Neuron (in vitro differentiated cells): ENCODE measurements at regions not wholly inside any gene's neighbourhood (a gene's known extent, or its start where the extent isn't known, plus 50 kb on each side); places are given as distances from the start of the nearest gene placed in this dataset.
"Not testable (repeated sequence)": the region's sequence is repeated elsewhere in the genome, so short reads cannot be mapped to it uniquely, and the experiment has no call there.

Experiments used
- H2AFZ ChIP-seq: one replicate; pipeline ENCODE4 v1.6.1; 2013; ENCODE audit warnings: low read depth, mild to moderate bottlenecking, inconsistent platforms, low read length, moderate library complexity
- H3K27me3 ChIP-seq: one replicate; pipeline ENCODE4 v1.6.1; 2013; ENCODE audit warnings: low read length; ENCODE audit not compliant: insufficient read depth
- H3K36me3 ChIP-seq: one replicate; pipeline ENCODE4 v1.6.1; 2013; ENCODE audit warnings: low read length; ENCODE audit not compliant: insufficient read depth
- H3K4me1 ChIP-seq: one replicate; pipeline ENCODE4 v1.6.1; 2013; ENCODE audit warnings: low read length; ENCODE audit not compliant: insufficient read depth
- H3K4me3 ChIP-seq: 2 replicates; pipeline ENCODE4 v1.5.1; 2013; ENCODE audit warnings: mild to moderate bottlenecking, low read length, moderate library complexity
- H3K9me3 ChIP-seq: one replicate; pipeline ENCODE4 v1.6.1; 2013; ENCODE audit warnings: low read length

DNA sequence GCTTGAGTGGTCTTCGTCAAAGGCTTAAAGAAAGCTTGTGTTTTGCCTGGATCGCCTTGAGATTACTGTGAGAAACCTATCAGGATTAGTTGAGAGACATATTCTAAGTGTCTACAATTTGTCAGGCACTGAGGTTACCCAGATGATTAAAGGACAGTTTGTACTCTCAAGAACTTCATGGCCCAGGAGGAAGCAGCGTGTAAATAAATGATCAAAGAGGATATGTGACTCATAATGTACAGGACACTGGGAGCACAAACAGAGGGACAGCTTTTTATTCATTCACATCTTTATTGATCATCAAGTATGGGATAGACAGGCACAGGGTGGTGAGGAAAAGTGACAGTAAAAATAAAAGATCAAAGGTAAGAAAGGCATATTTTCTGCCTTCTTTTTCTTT, 152.6 kb upstream of the FSHR start:
- no peak overlapping the region for H3K4me3 ChIP-seq
- no peaks in the 10 kb centered on the region for H3K9me3 ChIP-seq
- no peaks in the 10 kb centered on the region for H3K4me1 ChIP-seq
- H3K27me3 ChIP-seq, result no peaks in the 10 kb centered on the region
- no peak overlapping the region for H2AFZ ChIP-seq
- no peaks in the 10 kb centered on the region for H3K36me3 ChIP-seq

DNA sequence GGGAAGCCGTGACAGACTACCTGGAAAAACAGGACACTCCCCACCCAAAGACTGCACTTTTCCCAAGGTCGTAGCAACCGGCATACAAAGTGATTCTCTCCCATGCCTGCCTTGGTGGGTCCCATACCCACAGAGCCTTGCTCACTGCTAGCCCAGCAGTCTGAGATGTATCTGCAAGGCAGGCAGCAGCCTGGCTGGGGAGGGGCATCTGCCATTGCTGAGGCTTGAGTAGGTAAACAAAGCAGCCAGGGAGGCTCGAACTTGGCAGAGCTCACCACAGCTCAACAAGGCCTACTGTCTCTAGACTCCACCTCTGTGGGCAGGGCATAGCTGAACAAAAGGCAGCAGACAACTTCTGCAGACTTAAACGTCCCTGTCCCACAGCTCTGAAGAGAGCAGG, 144.4 kb upstream of the FSHR start:
- not testable (repeated sequence) for H3K9me3 ChIP-seq, H3K4me1 ChIP-seq, H3K27me3 ChIP-seq, H3K36me3 ChIP-seq, H3K4me3 ChIP-seq, H2AFZ ChIP-seq

DNA sequence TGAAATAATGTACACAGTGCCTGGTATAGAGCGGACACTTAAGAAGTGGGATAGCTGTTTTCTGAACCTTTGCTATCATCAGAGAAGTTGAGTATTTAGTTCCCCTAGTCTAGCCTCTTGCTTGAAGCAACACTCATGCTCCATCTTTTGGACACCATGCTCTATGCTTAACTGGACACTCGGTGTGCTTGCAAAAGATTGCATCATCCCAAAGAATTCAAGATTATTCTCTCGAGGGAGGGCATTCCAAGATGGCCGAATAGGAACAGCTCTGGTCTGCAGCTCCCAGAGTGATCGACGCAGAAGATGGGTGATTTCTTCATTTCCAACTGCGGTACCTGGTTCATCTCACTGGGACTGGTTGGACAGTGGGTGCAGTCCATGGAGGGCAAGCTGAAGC, 143.9 kb upstream of the FSHR start:
- H3K4me1 ChIP-seq, result no peaks in the 10 kb centered on the region
- no peaks in the 10 kb centered on the region for H3K36me3 ChIP-seq
- H2AFZ ChIP-seq, result no peak overlapping the region
- H3K9me3 ChIP-seq, result no peaks in the 10 kb centered on the region
- no peaks in the 10 kb centered on the region for H3K27me3 ChIP-seq
- H3K4me3 ChIP-seq, result no peak overlapping the region

DNA sequence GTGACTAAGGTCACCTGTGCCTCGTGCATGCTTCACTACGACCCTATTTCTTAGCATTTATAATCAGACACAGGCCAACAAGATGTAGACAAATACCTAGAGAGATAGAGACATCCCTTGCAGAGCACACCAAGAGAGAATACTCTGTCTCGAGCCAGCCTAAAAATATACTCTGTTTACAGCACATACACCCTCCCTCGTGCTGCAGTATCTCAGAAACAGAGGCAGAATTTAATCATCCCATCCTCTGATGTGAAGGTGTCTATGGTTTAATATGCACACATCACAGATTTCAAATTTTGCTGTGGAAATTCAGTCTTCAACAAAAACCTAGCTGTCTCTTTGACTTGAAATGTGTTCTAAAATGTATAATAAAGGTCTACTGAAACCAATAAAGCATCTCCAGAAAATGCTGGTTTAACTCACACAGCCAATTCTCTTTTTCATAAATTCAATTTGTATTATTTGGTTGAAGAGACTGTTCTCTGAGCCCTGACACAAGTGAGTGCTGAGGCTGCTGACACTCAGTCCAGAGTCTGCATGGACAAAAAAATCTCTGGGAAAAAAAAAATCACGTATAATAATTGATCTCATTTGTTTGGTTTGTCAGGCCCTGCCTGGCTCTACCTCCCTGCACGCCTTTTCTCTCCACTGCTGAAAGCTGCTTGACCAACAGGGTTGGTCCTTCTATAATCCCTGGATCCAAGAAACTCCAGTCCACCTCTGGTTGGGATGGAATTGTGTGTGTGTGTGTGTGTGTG, 142.0 kb upstream of the FSHR start:
- Histone ChIP-seq H3K27me3 (no peaks in the 10 kb centered on the region), H3K4me1 (no peaks in the 10 kb centered on the region), H3K9me3 (no peaks in the 10 kb centered on the region), H2AFZ (no peak overlapping the region), H3K4me3 (no peak overlapping the region), H3K36me3 (no peaks in the 10 kb centered on the region)

DNA sequence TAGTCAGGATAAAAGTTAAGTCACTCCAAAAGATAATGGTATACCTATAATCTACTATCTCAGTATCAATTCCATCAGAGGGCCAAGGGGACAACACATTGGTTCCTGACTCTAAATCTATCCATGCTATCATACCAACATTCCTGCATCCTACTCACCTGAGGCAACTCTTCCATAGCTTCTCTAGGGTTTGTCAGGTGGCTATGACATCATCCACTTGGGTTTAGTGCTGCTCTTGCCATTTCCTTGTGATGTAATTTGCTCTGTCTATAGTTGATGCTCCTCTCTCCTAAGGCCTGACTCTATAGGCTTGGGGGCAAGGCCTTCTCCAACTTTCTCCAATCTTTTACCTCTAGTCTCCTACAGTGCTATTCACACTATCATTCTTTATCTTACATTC, 139.9 kb upstream of the FSHR start:
- Histone ChIP-seq H3K9me3 (no peaks in the 10 kb centered on the region), H3K4me3 (no peak overlapping the region), H3K27me3 (no peaks in the 10 kb centered on the region), H3K4me1 (no peaks in the 10 kb centered on the region), H3K36me3 (no peaks in the 10 kb centered on the region), H2AFZ (no peak overlapping the region)

DNA sequence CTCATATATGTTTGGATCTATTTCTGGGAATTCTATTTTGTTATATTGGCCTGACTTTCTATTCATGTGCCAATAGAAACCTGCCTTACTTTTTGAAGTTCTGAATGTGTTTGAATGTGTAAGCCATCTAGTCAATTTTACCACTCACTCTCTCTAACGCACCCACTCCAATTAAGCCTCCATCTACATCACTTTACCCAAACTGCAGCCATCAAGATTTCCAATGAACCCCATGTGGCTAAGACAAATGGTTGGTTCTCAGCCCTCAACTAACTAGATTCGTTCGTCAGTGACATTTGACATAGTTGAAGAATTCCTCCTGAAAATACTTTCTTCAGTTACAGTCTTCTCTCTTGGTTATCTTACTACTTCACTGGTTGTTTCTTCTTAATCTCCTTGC, 137.3 kb upstream of the FSHR start:
- Histone ChIP-seq H2AFZ (no peak overlapping the region), H3K4me1 (no peaks in the 10 kb centered on the region), H3K9me3 (no peaks in the 10 kb centered on the region), H3K4me3 (no peak overlapping the region), H3K36me3 (no peaks in the 10 kb centered on the region), H3K27me3 (no peaks in the 10 kb centered on the region)

DNA sequence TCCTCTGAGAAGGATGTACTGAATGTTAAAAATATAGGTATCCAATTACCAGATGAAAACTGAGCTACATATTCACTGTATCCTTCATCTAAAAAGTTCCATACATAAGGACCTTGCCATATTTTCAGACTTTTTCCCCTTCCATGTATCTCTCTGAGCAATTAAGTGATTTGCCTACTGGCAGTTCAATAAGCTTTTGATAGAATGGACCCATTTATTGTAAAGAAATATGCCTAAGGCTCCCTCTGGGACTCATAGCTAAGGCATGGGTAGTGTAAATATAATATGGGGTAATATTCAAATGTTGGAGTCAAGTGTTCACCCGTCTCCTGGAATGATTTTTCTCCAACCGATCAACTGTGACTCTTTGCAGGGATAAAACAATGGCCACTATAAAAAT, 135.4 kb upstream of the FSHR start:
- H2AFZ ChIP-seq, result no peak overlapping the region
- no peak overlapping the region for H3K4me3 ChIP-seq
- H3K9me3 ChIP-seq, result no peaks in the 10 kb centered on the region
- H3K27me3 ChIP-seq, result no peaks in the 10 kb centered on the region
- H3K4me1 ChIP-seq, result no peaks in the 10 kb centered on the region
- H3K36me3 ChIP-seq, result no peaks in the 10 kb centered on the region

DNA sequence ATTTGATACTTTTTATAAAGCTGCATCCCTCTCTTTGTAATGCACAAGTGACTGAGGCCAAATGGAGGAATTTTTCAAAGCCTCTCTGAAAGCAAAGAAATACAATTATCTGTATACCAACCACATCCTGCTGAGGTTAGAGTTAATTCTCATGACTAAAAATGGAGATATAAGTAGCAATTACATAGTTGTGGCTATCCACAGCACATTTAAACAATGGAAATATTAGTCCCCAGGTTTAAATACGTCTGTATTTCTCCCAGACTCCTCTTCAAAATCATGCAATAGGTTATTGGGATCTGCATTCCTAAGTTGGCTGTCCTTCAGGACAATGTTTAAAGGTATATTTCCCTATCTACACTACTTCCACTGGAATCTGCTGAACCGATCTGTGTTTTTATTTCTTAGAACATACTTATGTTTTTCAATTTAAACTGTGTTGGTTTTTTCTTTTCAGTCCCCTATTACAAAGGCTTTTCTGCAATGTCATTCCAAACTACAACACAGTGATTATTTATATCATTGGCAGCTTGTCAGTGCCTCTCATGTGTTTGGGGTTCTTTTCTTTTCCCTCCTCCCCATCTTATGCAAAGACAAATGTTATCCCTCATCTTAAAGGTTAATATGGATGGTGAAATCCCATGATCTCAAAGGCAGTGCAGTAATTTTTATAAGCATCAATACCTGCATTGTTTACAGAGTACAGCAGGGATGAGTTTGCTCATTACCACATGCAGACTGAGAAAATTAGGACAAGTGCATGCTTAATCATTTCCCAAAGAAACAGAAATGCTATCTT, 134.8 kb upstream of the FSHR start:
- Histone ChIP-seq H3K27me3 (no peaks in the 10 kb centered on the region), H3K4me1 (no peaks in the 10 kb centered on the region), H3K9me3 (no peaks in the 10 kb centered on the region), H2AFZ (no peak overlapping the region), H3K36me3 (no peaks in the 10 kb centered on the region), H3K4me3 (no peak overlapping the region)

DNA sequence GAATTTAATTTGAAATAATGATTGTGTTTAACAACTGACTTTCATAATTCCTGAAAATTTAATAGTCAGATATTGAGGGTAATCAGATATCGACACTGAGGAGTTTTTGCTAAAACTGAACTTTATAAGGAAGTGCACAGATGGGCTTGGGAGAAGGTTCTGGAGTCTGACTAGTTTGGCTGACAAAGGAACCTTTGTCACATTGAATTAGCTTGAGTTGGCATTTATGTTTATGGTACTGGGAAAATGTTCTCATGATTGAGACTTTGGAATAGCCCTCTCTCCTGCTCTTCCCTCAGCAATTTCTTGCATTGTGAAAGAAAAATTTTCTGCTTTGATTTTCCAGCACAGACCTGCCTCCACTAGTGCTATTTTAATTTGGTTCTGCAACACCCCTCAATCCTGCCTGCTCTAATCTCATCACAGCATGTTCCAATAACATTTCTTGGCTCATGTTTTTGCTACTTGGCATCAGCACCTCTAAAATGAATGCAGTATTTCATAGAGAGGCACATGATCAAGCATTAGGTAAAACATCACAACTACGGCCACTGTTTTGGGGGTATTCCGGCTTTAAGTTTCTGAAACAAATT, 133.9 kb upstream of the FSHR start:
- Histone ChIP-seq H3K4me3 (no peak overlapping the region), H3K27me3 (no peaks in the 10 kb centered on the region), H3K4me1 (no peaks in the 10 kb centered on the region), H3K36me3 (no peaks in the 10 kb centered on the region), H2AFZ (no peak overlapping the region), H3K9me3 (no peaks in the 10 kb centered on the region)

DNA sequence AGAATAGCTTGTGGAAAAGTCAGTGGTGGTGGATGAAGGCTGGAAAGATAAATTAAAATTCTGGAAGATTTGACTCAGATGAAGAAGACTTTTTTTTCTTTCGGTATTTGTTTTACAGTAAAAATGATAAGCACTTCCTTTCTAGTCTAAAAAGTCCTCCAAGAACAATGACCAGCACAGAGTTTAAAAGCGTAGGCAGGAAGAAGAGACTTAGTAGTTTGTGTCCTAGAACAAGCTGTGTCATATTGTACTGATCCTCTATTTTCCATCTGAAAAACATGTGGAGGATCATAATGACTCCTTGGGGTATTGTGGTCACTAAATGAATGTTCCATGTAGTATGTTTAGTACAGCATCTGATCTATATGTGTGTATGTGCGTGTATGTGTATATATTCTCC, 132.4 kb upstream of the FSHR start:
- Histone ChIP-seq H3K27me3 (no peaks in the 10 kb centered on the region), H3K9me3 (no peaks in the 10 kb centered on the region), H2AFZ (no peak overlapping the region), H3K4me3 (no peak overlapping the region), H3K4me1 (no peaks in the 10 kb centered on the region), H3K36me3 (no peaks in the 10 kb centered on the region)

DNA sequence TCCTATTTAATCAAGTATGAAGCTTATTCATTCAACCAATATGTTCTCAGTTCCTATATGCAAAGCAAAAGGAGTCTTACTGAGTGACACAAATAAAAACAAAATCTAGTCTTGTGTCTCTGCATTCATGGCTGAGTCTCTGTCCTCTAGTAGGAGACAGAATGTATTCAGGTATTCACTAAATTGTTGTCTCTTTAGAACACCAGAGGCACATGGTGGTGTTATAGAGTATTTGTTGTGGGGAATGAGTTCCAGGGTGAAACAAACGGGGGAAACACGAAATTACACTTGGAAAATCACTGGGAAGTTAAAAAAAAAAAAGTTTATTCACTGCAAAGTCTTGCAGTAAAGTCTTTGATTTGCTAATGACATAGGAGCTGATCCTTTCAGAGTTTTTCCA, 131.7 kb upstream of the FSHR start:
- Histone ChIP-seq H3K4me1 (no peaks in the 10 kb centered on the region), H3K27me3 (no peaks in the 10 kb centered on the region), H2AFZ (no peak overlapping the region), H3K9me3 (no peaks in the 10 kb centered on the region), H3K36me3 (no peaks in the 10 kb centered on the region), H3K4me3 (no peak overlapping the region)

DNA sequence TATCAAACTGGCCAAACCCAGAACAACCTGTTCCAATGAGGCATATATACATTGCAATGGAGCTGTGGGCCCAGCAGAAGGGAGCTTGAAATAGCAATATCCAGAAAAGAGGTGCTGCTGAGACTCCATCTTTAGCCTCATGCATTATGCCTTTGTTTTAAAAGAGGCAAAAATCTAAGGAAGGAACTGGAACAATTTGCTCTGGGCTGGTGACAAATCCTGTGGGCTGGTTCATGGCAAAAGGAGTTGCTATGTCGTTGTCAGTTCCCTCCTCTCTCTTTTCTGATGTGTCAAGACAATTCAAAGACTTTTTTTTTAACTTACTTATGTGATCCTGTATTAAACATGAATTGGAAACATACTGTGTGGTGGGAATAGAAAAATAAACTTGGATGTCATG, 124.2 kb upstream of the FSHR start:
- H2AFZ ChIP-seq, result no peak overlapping the region
- H3K4me1 ChIP-seq, result no peaks in the 10 kb centered on the region
- no peaks in the 10 kb centered on the region for H3K9me3 ChIP-seq
- H3K4me3 ChIP-seq, result no peak overlapping the region
- no peaks in the 10 kb centered on the region for H3K27me3 ChIP-seq
- no peaks in the 10 kb centered on the region for H3K36me3 ChIP-seq

DNA sequence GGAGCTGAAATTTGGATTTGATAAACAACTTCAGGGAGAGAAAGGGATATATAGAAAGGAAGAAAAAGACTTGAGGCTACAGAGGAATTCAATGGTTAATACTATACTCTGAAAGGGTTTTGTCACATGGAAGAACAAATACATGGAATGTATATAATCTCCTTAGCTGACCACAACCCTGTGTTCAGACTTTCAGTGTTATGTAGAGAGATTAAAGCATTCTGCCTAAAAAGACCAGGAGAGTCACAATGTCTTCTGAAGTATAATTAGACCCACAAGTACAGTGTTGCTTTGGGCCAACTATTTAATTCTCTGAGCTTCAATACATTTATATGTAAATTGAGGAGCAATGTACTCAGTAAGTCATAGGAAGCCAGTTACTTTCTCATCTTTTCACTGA, 123.8 kb upstream of the FSHR start:
- no peak overlapping the region for H3K4me3 ChIP-seq
- no peaks in the 10 kb centered on the region for H3K27me3 ChIP-seq
- no peak overlapping the region for H2AFZ ChIP-seq
- H3K4me1 ChIP-seq, result no peaks in the 10 kb centered on the region
- H3K36me3 ChIP-seq, result no peaks in the 10 kb centered on the region
- H3K9me3 ChIP-seq, result no peaks in the 10 kb centered on the region
